ENCODE measurements at regions not wholly inside any gene's neighbourhood (a gene's known extent, or its start where the extent isn't known, plus 50 kb on each side); places are given as distances from the start of the nearest gene placed in this dataset.
"Not testable (repeated sequence)": the region's sequence is repeated elsewhere in the genome, so short reads cannot be mapped to it uniquely, and the experiment has no call there.

DNA sequence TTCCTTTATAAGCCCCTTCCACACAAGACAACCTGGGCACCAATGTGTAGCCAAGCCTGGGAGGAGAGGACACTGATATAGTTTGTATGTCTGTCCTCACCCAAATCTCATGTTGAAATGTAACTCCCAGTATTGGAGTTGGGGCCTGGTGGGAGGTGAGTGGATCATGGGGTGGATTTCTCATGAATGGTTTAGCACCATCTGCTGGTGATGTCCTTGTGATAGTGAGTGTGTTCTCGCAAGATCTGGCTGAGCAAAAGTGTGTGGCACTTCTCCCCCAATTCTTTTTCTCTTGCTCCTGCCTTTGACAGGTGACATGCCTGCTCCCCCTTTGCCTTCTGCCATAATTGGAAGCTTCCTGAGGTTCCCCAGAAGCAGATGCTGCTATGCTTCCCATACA, 135.8 kb downstream of the USP31 start:
- no peaks in the 10 kb centered on the region for H3K27me3 ChIP-seq (ENCODE audit: low read length)

DNA sequence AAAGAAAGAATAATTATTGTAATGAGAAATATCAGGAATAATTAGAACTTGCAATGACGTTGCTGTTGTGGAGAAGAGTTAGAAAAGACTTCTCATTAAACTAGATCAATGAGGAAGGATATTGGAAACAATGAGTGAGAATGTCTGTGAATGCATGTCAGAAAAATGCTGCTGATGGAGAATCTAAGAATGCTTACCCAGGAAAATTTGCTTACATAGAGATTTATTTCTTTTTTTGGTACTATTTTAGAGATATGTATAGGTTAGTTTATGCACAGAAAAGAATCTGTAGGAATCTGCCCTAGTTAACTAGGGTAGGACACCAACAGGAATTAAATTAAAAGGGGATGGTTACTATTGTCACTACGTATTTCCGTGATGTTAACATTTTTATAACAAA, 140.2 kb downstream of the USP31 start:
- no peaks in the 10 kb centered on the region for H3K9me3 ChIP-seq (ENCODE audit: low read length)
- no peak for DNase-seq
- no peaks in the 10 kb centered on the region for H3K36me3 ChIP-seq (ENCODE audit: insufficient read depth, low read length)
- H3K9ac ChIP-seq (ENCODE audit: low read length): no peak overlapping the region
- H3K27me3 ChIP-seq (ENCODE audit: low read length): no peaks in the 10 kb centered on the region
- no peaks in the 10 kb centered on the region for H3K79me2 ChIP-seq (ENCODE audit: low read length)
- no peak overlapping the region for H3K27ac ChIP-seq (ENCODE audit: low read length)
- H3K9me2 ChIP-seq (replicated peaks; ENCODE audit: insufficient read depth, low read length): no peaks in the 10 kb centered on the region
- H3K4me2 ChIP-seq (ENCODE audit: low read depth, low read length, poor library complexity, severe bottlenecking): no peak overlapping the region
- no peaks in the 10 kb centered on the region for H3K4me1 ChIP-seq (ENCODE audit: low read length)
- H2AFZ ChIP-seq (ENCODE audit: low read length): no peak overlapping the region
- no peaks in the 10 kb centered on the region for H4K20me1 ChIP-seq (ENCODE audit: insufficient read depth, low read depth, low read length)
- no peak overlapping the region for H3K4me3 ChIP-seq (ENCODE audit: low read length)

More for the DNA sequence above, 135.8 kb downstream of the USP31 start:
- no peak overlapping the region for H3K27ac ChIP-seq (ENCODE audit: low read length)
- peaks cover 26% of the 10 kb centered on the region for H3K4me1 ChIP-seq (ENCODE audit: low read length)
- no peak overlapping the region for H2AFZ ChIP-seq (ENCODE audit: low read length)
- no peaks in the 10 kb centered on the region for H4K20me1 ChIP-seq (ENCODE audit: insufficient read depth, low read depth, low read length)
- DNase-seq: peak; percentile 54
- no peaks in the 10 kb centered on the region for H3K36me3 ChIP-seq (ENCODE audit: insufficient read depth, low read length)
- H3K9ac ChIP-seq (ENCODE audit: low read length): no peak overlapping the region
- no peaks in the 10 kb centered on the region for H3K9me2 ChIP-seq (replicated peaks; ENCODE audit: insufficient read depth, low read length)
- H3K4me3 ChIP-seq (ENCODE audit: low read length): no peak overlapping the region
- no peaks in the 10 kb centered on the region for H3K79me2 ChIP-seq (ENCODE audit: low read length)
- no peak overlapping the region for H3K4me2 ChIP-seq (ENCODE audit: low read depth, low read length, poor library complexity, severe bottlenecking)
- H3K9me3 ChIP-seq (ENCODE audit: low read length): no peaks in the 10 kb centered on the region

- H3K9me3 ChIP-seq (ENCODE audit: low read length): no peaks in the 10 kb centered on the region
- no peaks in the 10 kb centered on the region for H3K27me3 ChIP-seq (ENCODE audit: low read length)
- H3K27ac ChIP-seq (ENCODE audit: low read length): no peak overlapping the region
- H3K9ac ChIP-seq (ENCODE audit: low read length): no peak overlapping the region
- H2AFZ ChIP-seq (ENCODE audit: low read length): no peak overlapping the region
- no peak overlapping the region for H3K4me3 ChIP-seq (ENCODE audit: low read length)
- no peaks in the 10 kb centered on the region for H4K20me1 ChIP-seq (ENCODE audit: insufficient read depth, low read depth, low read length)
- no peak overlapping the region for H3K4me2 ChIP-seq (ENCODE audit: low read depth, low read length, poor library complexity, severe bottlenecking)
- no peaks in the 10 kb centered on the region for H3K79me2 ChIP-seq (ENCODE audit: low read length)
- no peaks in the 10 kb centered on the region for H3K4me1 ChIP-seq (ENCODE audit: low read length)
- no peaks in the 10 kb centered on the region for H3K36me3 ChIP-seq (ENCODE audit: insufficient read depth, low read length)
- H3K9me2 ChIP-seq (replicated peaks; ENCODE audit: insufficient read depth, low read length): no peaks in the 10 kb centered on the region
- DNase-seq: no peak
Observed at GRCh38 chr16:23008041-23008440, 141.2 kb downstream of the USP31 start.

GRCh38 chr16:23006380-23006779, 142.9 kb downstream of the USP31 start:
- no peak overlapping the region for H2AFZ ChIP-seq (ENCODE audit: low read length)
- H3K4me1 ChIP-seq (ENCODE audit: low read length): no peaks in the 10 kb centered on the region
- no peak overlapping the region for H3K9ac ChIP-seq (ENCODE audit: low read length)
- no peaks in the 10 kb centered on the region for H3K36me3 ChIP-seq (ENCODE audit: insufficient read depth, low read length)
- no peak overlapping the region for H3K4me3 ChIP-seq (ENCODE audit: low read length)
- no peaks in the 10 kb centered on the region for H3K27me3 ChIP-seq (ENCODE audit: low read length)
- no peak overlapping the region for H3K4me2 ChIP-seq (ENCODE audit: low read depth, low read length, poor library complexity, severe bottlenecking)
- no peaks in the 10 kb centered on the region for H3K9me3 ChIP-seq (ENCODE audit: low read length)
- H3K9me2 ChIP-seq (replicated peaks; ENCODE audit: insufficient read depth, low read length): no peaks in the 10 kb centered on the region
- H3K79me2 ChIP-seq (ENCODE audit: low read length): no peaks in the 10 kb centered on the region
- H4K20me1 ChIP-seq (ENCODE audit: insufficient read depth, low read depth, low read length): no peaks in the 10 kb centered on the region
- no peak overlapping the region for H3K27ac ChIP-seq (ENCODE audit: low read length)
- no peak for DNase-seq

GRCh38 chr16:23005951-23006350, 143.3 kb downstream of the USP31 start:
- H3K9me3 ChIP-seq (ENCODE audit: low read length): no peaks in the 10 kb centered on the region
- no peaks in the 10 kb centered on the region for H3K9me2 ChIP-seq (replicated peaks; ENCODE audit: insufficient read depth, low read length)
- no peak overlapping the region for H3K9ac ChIP-seq (ENCODE audit: low read length)
- H3K79me2 ChIP-seq (ENCODE audit: low read length): no peaks in the 10 kb centered on the region
- no peak for DNase-seq
- H3K27me3 ChIP-seq (ENCODE audit: low read length): no peaks in the 10 kb centered on the region
- H4K20me1 ChIP-seq (ENCODE audit: insufficient read depth, low read depth, low read length): no peaks in the 10 kb centered on the region
- no peak overlapping the region for H2AFZ ChIP-seq (ENCODE audit: low read length)
- no peak overlapping the region for H3K27ac ChIP-seq (ENCODE audit: low read length)
- no peaks in the 10 kb centered on the region for H3K36me3 ChIP-seq (ENCODE audit: insufficient read depth, low read length)
- H3K4me3 ChIP-seq (ENCODE audit: low read length): no peak overlapping the region
- H3K4me1 ChIP-seq (ENCODE audit: low read length): no peaks in the 10 kb centered on the region
- no peak overlapping the region for H3K4me2 ChIP-seq (ENCODE audit: low read depth, low read length, poor library complexity, severe bottlenecking)

- H3K9me3 ChIP-seq (ENCODE audit: low read length): 0 out of 2 replicates have a peak, but pooled peaks cover 5% of the 10 kb centered on the region
Observed at GRCh38 chr16:22989598-22989997, 159.7 kb downstream of the USP31 start.

DNA sequence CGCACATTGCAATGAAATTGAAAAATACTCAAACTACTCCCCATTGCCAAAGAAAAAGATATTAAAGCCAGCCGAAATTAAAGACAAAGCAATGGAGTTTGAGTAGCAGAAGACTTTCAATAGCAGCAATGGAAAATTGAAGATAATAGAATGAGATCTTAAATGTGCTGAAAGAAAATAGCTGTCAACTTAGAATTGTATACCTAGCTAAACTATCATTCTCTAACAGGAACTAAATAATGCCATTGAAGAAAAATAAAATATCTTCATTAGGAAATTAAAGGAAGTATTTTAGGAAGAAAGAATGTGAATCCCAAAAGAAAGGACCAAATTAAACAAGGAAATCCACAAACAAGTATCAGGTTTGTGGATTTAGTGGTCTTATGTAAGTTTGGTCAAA, 165.6 kb downstream of the USP31 start:
- no peaks in the 10 kb centered on the region for H4K20me1 ChIP-seq (ENCODE audit: insufficient read depth, low read depth, low read length)
- H3K27me3 ChIP-seq (ENCODE audit: low read length): no peaks in the 10 kb centered on the region
- H3K4me3 ChIP-seq (ENCODE audit: low read length): no peak overlapping the region
- H3K9me3 ChIP-seq (ENCODE audit: low read length): peaks cover 14% of the 10 kb centered on the region
- no peak overlapping the region for H3K4me2 ChIP-seq (ENCODE audit: low read depth, low read length, poor library complexity, severe bottlenecking)
- H3K36me3 ChIP-seq (ENCODE audit: insufficient read depth, low read length): no peaks in the 10 kb centered on the region
- no peak overlapping the region for H3K9ac ChIP-seq (ENCODE audit: low read length)
- H3K79me2 ChIP-seq (ENCODE audit: low read length): no peaks in the 10 kb centered on the region
- H3K4me1 ChIP-seq (ENCODE audit: low read length): no peaks in the 10 kb centered on the region
- DNase-seq: no peak
- H3K27ac ChIP-seq (ENCODE audit: low read length): no peak overlapping the region
- H3K9me2 ChIP-seq (replicated peaks; ENCODE audit: insufficient read depth, low read length): no peaks in the 10 kb centered on the region
- no peak overlapping the region for H2AFZ ChIP-seq (ENCODE audit: low read length)

More at GRCh38 chr16:22989598-22989997, 159.7 kb downstream of the USP31 start:
- no peaks in the 10 kb centered on the region for H3K79me2 ChIP-seq (ENCODE audit: low read length)
- H2AFZ ChIP-seq (ENCODE audit: low read length): no peak overlapping the region
- H3K27me3 ChIP-seq (ENCODE audit: low read length): no peaks in the 10 kb centered on the region
- no peak overlapping the region for H3K4me3 ChIP-seq (ENCODE audit: low read length)
- no peaks in the 10 kb centered on the region for H3K36me3 ChIP-seq (ENCODE audit: insufficient read depth, low read length)
- H3K4me2 ChIP-seq (ENCODE audit: low read depth, low read length, poor library complexity, severe bottlenecking): no peak overlapping the region
- H3K27ac ChIP-seq (ENCODE audit: low read length): no peak overlapping the region
- no peak for DNase-seq
- H3K9ac ChIP-seq (ENCODE audit: low read length): no peak overlapping the region
- H3K9me2 ChIP-seq (replicated peaks; ENCODE audit: insufficient read depth, low read length): no peaks in the 10 kb centered on the region
- H4K20me1 ChIP-seq (ENCODE audit: insufficient read depth, low read depth, low read length): no peaks in the 10 kb centered on the region
- H3K4me1 ChIP-seq (ENCODE audit: low read length): no peaks in the 10 kb centered on the region

DNA sequence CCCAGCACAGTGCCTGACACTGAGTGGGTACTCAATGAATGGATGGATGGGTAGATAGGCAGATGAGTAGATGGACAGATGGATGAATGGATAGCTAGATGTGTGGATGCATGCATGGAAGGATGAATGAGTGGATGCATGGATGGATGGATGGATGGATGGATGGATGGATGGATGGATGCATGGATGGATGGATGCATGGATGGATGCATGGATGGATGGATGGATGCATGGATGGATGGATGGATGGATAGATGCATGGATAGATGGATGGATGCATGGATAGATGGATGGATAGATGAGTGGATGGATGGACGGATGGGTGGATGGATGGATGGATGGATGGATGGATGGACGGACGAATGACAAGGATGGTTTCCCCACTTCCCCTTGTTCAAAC, 166.6 kb downstream of the HS3ST2 start:
- DNase-seq; H3K79me2 ChIP-seq (ENCODE audit: low read length): not testable (repeated sequence)

GRCh38 chr16:22979038-22979437, 165.1 kb downstream of the HS3ST2 start:
- no peaks in the 10 kb centered on the region for H3K27me3 ChIP-seq (ENCODE audit: low read length)
- DNase-seq: no peak
- H2AFZ ChIP-seq (ENCODE audit: low read length): no peak overlapping the region
- H3K4me3 ChIP-seq (ENCODE audit: low read length): no peak overlapping the region
- peaks cover 8% of the 10 kb centered on the region for H3K9me3 ChIP-seq (ENCODE audit: low read length)
- no peak overlapping the region for H3K4me2 ChIP-seq (ENCODE audit: low read depth, low read length, poor library complexity, severe bottlenecking)
- H3K27ac ChIP-seq (ENCODE audit: low read length): no peak overlapping the region
- H3K9me2 ChIP-seq (replicated peaks; ENCODE audit: insufficient read depth, low read length): no peaks in the 10 kb centered on the region
- H3K4me1 ChIP-seq (ENCODE audit: low read length): no peaks in the 10 kb centered on the region
- no peak overlapping the region for H3K9ac ChIP-seq (ENCODE audit: low read length)
- no peaks in the 10 kb centered on the region for H4K20me1 ChIP-seq (ENCODE audit: insufficient read depth, low read depth, low read length)
- H3K36me3 ChIP-seq (ENCODE audit: insufficient read depth, low read length): no peaks in the 10 kb centered on the region
- no peaks in the 10 kb centered on the region for H3K79me2 ChIP-seq (ENCODE audit: low read length)

More for the DNA sequence above, 166.6 kb downstream of the HS3ST2 start:
- not testable (repeated sequence) for H3K27ac ChIP-seq (ENCODE audit: low read length); H2AFZ ChIP-seq (ENCODE audit: low read length); H3K27me3 ChIP-seq (ENCODE audit: low read length); H3K4me2 ChIP-seq (ENCODE audit: low read depth, low read length, poor library complexity, severe bottlenecking); H3K9me2 ChIP-seq (replicated peaks; ENCODE audit: insufficient read depth, low read length); H3K9ac ChIP-seq (ENCODE audit: low read length); H3K36me3 ChIP-seq (ENCODE audit: insufficient read depth, low read length); H3K4me1 ChIP-seq (ENCODE audit: low read length); H4K20me1 ChIP-seq (ENCODE audit: insufficient read depth, low read depth, low read length); H3K4me3 ChIP-seq (ENCODE audit: low read length)
- H3K9me3 ChIP-seq (ENCODE audit: low read length): peaks cover 14% of the 10 kb centered on the region
